ENCODE measurements at regions not wholly inside any gene's neighbourhood (a gene's known extent, or its start where the extent isn't known, plus 50 kb on each side); places are given as distances from the start of the nearest gene placed in this dataset.

DNA sequence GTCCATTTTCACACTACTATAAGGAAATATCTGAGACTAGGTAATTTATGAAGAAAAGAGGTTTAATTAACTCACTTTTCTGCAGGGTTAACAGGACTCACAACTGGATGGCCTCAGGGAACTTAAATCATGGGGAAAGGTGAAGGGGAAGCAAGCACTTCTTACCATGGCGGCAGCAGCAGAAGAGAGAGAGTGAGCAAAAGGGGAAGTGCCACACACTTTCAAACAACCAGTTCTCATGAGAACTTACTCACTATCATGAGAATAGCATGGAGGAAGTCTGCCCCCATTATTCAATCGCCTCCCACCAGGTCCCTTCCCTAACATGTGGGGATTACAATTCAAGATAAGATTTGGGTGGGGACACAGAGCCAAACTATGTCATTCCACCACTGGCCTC, 55.1 kb upstream of the NETO1 start:
- DNase-seq = no peak

Data from COR-L47 (cell line).